ENCODE measurements at regions not wholly inside any gene's neighbourhood (a gene's known extent, or its start where the extent isn't known, plus 50 kb on each side); places are given as distances from the start of the nearest gene placed in this dataset.

GRCh38 chr10:121322776-121323175 lies 275.5 kb downstream of the FGFR2 start:
- TF ChIP-seq CTCF (conservative IDR thresholded peaks at IDR 0.05; ENCODE audit: low read length) (no peak), EZH2phosphoT487 (IDR thresholded peaks at IDR 0.05; ENCODE audit: borderline replicate concordance) (no peak)
